Peyer's patch (tissue), 4 donors: ENCODE measurements at regions not wholly inside any gene's neighbourhood (a gene's known extent, or its start where the extent isn't known, plus 50 kb on each side); places are given as distances from the start of the nearest gene placed in this dataset.

Experiments
- POLR2A ChIP-seq, 2 donors: fragments of 450-650 bp; IDR thresholded peaks; one replicate each; pipeline ENCODE4 v1.5.1; 2017; ENCODE audit warnings: antibody characterized with exemption in 2 of 2, mild to moderate bottlenecking in 2 of 2, moderate library complexity in 2 of 2
- TF ChIP-seq, protein P1 (sequence below), 6 experiments: fragments of 450-650 bp in 4 of 6; fragments of 200-600 bp in 2 of 6; sonication (generic) in 1 of 6; IDR thresholded peaks; one replicate each; pipeline ENCODE4 v1.5.1; 2017 to 2019; ENCODE audit warnings: antibody characterized with exemption in 6 of 6, mild to moderate bottlenecking in 3 of 6, moderate library complexity in 1 of 6

DNA sequence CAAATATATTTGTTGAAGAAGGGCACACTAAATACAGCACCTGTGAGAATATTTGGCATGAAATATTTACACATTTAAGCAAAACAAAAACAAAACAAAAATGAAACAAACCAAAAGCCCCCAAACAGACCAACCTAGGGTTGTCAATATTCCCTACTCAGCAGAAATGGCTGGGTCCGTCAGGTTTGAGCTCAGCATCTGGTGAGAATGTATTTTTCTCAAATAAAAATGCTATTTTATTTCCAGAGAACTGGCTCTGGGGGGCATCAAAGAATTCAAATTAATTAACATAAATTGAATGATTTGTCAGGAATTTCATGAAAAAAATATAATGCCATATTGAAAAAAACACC is 142.8 kb upstream of the COL5A1 start:
- TF ChIP-seq, protein P1, sequence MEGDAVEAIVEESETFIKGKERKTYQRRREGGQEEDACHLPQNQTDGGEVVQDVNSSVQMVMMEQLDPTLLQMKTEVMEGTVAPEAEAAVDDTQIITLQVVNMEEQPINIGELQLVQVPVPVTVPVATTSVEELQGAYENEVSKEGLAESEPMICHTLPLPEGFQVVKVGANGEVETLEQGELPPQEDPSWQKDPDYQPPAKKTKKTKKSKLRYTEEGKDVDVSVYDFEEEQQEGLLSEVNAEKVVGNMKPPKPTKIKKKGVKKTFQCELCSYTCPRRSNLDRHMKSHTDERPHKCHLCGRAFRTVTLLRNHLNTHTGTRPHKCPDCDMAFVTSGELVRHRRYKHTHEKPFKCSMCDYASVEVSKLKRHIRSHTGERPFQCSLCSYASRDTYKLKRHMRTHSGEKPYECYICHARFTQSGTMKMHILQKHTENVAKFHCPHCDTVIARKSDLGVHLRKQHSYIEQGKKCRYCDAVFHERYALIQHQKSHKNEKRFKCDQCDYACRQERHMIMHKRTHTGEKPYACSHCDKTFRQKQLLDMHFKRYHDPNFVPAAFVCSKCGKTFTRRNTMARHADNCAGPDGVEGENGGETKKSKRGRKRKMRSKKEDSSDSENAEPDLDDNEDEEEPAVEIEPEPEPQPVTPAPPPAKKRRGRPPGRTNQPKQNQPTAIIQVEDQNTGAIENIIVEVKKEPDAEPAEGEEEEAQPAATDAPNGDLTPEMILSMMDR (IDR thresholded peaks at IDR 0.05) = no peak
- no peak for TF ChIP-seq POLR2A (IDR thresholded peaks at IDR 0.05)
